IMR-90 (cell line): ENCODE measurements at regions not wholly inside any gene's neighbourhood (a gene's known extent, or its start where the extent isn't known, plus 50 kb on each side); places are given as distances from the start of the nearest gene placed in this dataset.

Source experiments
- ATAC-seq: fragments of 200-7000 bp; cut with Tn5 transposase; 2 replicates; pipeline ENCODE4 v1.9.1; 2020; ENCODE audit warnings: low read depth, mild to moderate bottlenecking, moderate library complexity
- BruUV-seq: library from RNA; stranded (reverse); fragments of 400-500 nt; replicated peaks from 2 replicates; lab custom pipeline; 2021; lab: Mats Ljungman, UMichigan
- CTCF ChIA-PET: fragments of 300-600 bp; formaldehyde crosslinking; extraction: SDS; loops from one replicate; lab custom pipeline; 2021; ENCODE audit warnings: antibody characterized with exemption; lab: Yijun Ruan, JAX
- POLR2A ChIA-PET: fragments of 300-600 bp; sonication (Branson Sonifier 250); formaldehyde crosslinking; loops from one replicate; lab custom pipeline; 2022; ENCODE audit warnings: antibody characterized with exemption; ENCODE audit not compliant: unreplicated experiment; lab: Charles Lee
- DNase-seq: peaks from one replicate; pipeline ENCODE4 v3.0.0; 2013
- H2AFZ ChIP-seq: replicated peaks from 2 replicates; pipeline ENCODE3; 2013; ENCODE audit warnings: low read length, mild to moderate bottlenecking; ENCODE audit not compliant: poor library complexity
- H2AK5ac ChIP-seq: 2 replicates; pipeline ENCODE4 v1.6.1; 2013; ENCODE audit warnings: low read depth, low read length, inconsistent platforms
- H2AK9ac ChIP-seq: replicated peaks from 2 replicates; pipeline ENCODE3; 2013; ENCODE audit warnings: mild to moderate bottlenecking, low read depth, low read length, moderate library complexity; ENCODE audit not compliant: poor library complexity
- H2BK120ac ChIP-seq: 2 replicates; pipeline ENCODE4 v1.6.1; 2013; ENCODE audit warnings: low read depth, low read length, inconsistent platforms
- H2BK15ac ChIP-seq: 3 replicates; pipeline ENCODE4 v1.6.1; 2013; ENCODE audit warnings: low read depth, low read length, inconsistent platforms
- H2BK20ac ChIP-seq: 2 replicates; pipeline ENCODE4 v1.6.1; 2013; ENCODE audit warnings: low read depth, mild to moderate bottlenecking, inconsistent platforms, low read length, moderate library complexity
- H2BK5ac ChIP-seq: 2 replicates; pipeline ENCODE4 v1.6.1; 2013; ENCODE audit warnings: mild to moderate bottlenecking, low read depth, low read length, inconsistent platforms; ENCODE audit not compliant: poor library complexity, severe bottlenecking
- H3K14ac ChIP-seq: replicated peaks from 2 replicates; pipeline ENCODE4 v1.6.1; 2013; ENCODE audit warnings: low read depth, low read length, inconsistent platforms
- H3K18ac ChIP-seq: 2 replicates; pipeline ENCODE4 v1.6.1; 2013; ENCODE audit warnings: low read depth, low read length, control low read depth
- H3K23ac ChIP-seq: 2 replicates; pipeline ENCODE4 v1.6.1; 2013; ENCODE audit warnings: low read depth, low read length, inconsistent platforms
- H3K27ac ChIP-seq: 2 replicates; pipeline ENCODE4 v1.5.1; 2013; ENCODE audit warnings: mild to moderate bottlenecking, control low read depth, low read length; ENCODE audit not compliant: insufficient read depth
- H3K27me3 ChIP-seq: 2 replicates; pipeline ENCODE4 v1.6.1; 2013; ENCODE audit warnings: low read length; ENCODE audit not compliant: control insufficient read depth, insufficient read depth
- H3K36me3 ChIP-seq: 2 replicates; pipeline ENCODE4 v1.6.1; 2013; ENCODE audit warnings: low read length, mixed read lengths; ENCODE audit not compliant: control insufficient read depth, insufficient read depth
- H3K4ac ChIP-seq: 2 replicates; pipeline ENCODE4 v1.6.1; 2013; ENCODE audit warnings: low read depth, low read length, inconsistent platforms
- H3K4me1 ChIP-seq: 2 replicates; pipeline ENCODE4 v1.6.1; 2013; ENCODE audit warnings: low read length, mixed read lengths; ENCODE audit not compliant: control insufficient read depth, insufficient read depth
- H3K4me2 ChIP-seq: 2 replicates; pipeline ENCODE4 v1.6.1; 2013; ENCODE audit warnings: low read depth, mild to moderate bottlenecking, control low read depth, low read length, moderate library complexity
- H3K4me3 ChIP-seq: 2 replicates; pipeline ENCODE4 v1.5.1; 2013; ENCODE audit warnings: low read depth, mild to moderate bottlenecking, control low read depth, low read length, moderate library complexity; ENCODE audit not compliant: insufficient read depth
- H3K56ac ChIP-seq: 2 replicates; pipeline ENCODE4 v1.6.1; 2013; ENCODE audit warnings: low read length, inconsistent platforms; ENCODE audit not compliant: insufficient read depth; ENCODE audit errors: extremely low read depth
- H3K79me1 ChIP-seq, 2 experiments: 2 replicates each; pipeline ENCODE4 v1.6.1; 2013; ENCODE audit warnings: low read length in 2 of 2, inconsistent platforms in 1 of 2, low read depth in 1 of 2
- H3K9ac ChIP-seq: 2 replicates; pipeline ENCODE4 v1.6.1; 2013; ENCODE audit warnings: low read depth, low read length, control low read depth
- H3K9me1 ChIP-seq: 2 replicates; pipeline ENCODE4 v1.6.1; 2013; ENCODE audit warnings: low read length, inconsistent platforms; ENCODE audit not compliant: insufficient read depth
- H3K9me3 ChIP-seq: 2 replicates; pipeline ENCODE4 v1.6.1; 2013; ENCODE audit warnings: low read length; ENCODE audit not compliant: control insufficient read depth, insufficient read depth
- H4K20me1 ChIP-seq: 2 replicates; pipeline ENCODE4 v1.6.1; 2013; ENCODE audit warnings: low read length, inconsistent platforms; ENCODE audit not compliant: insufficient read depth
- H4K5ac ChIP-seq: 2 replicates; pipeline ENCODE4 v1.6.1; 2013; ENCODE audit warnings: mild to moderate bottlenecking, low read depth, low read length, control low read depth
- H4K8ac ChIP-seq, 2 experiments: 2 replicates each; pipeline ENCODE4 v1.6.1; 2013; ENCODE audit warnings: low read depth in 2 of 2, low read length in 2 of 2, control low read depth in 1 of 2, inconsistent platforms in 1 of 2
- H4K91ac ChIP-seq: 2 replicates; pipeline ENCODE4 v1.6.1; 2013; ENCODE audit warnings: low read depth, low read length, inconsistent platforms; ENCODE audit not compliant: insufficient read depth
- BHLHE40 ChIP-seq: fragments of 150-350 bp; IDR thresholded peaks from 2 replicates; pipeline ENCODE4 v1.6.1; 2016; ENCODE audit warnings: mild to moderate bottlenecking, low read depth, low read length
- CEBPB ChIP-seq: IDR thresholded peaks from 2 replicates; pipeline ENCODE4 v1.6.1; 2012; ENCODE audit warnings: low read depth, low read length, improper control_type of control experiment
- CHD1 ChIP-seq: IDR thresholded peaks from 2 replicates; pipeline ENCODE4 v1.6.1; 2012; ENCODE audit warnings: low read depth, low read length, improper control_type of control experiment
- CTCF ChIP-seq: conservative IDR thresholded peaks from 2 replicates; pipeline ENCODE4 v1.5.1; 2012; ENCODE audit warnings: mild to moderate bottlenecking, low read depth, low read length, improper control_type of control experiment
- ELK1 ChIP-seq: fragments of 150-350 bp; IDR thresholded peaks from 2 replicates; pipeline ENCODE4 v1.6.1; 2016; ENCODE audit warnings: low read depth, mild to moderate bottlenecking, low read length, moderate library complexity, borderline replicate concordance
- FOS ChIP-seq: fragments of 150-350 bp; IDR thresholded peaks from 2 replicates; pipeline ENCODE4 v1.6.1; 2016; ENCODE audit warnings: low read depth, low read length
- MAFK ChIP-seq: IDR thresholded peaks from 2 replicates; pipeline ENCODE4 v1.6.1; 2012; ENCODE audit warnings: low read depth, low read length, improper control_type of control experiment
- MAZ ChIP-seq: IDR thresholded peaks from 2 replicates; pipeline ENCODE4 v1.6.1; 2012; ENCODE audit warnings: low read depth, mild to moderate bottlenecking, low read length, improper control_type of control experiment, moderate library complexity, borderline replicate concordance
- MXI1 ChIP-seq: IDR thresholded peaks from 2 replicates; pipeline ENCODE4 v1.6.1; 2012; ENCODE audit warnings: low read depth, mild to moderate bottlenecking, low read length, moderate library complexity, borderline replicate concordance
- NFE2L2 ChIP-seq: fragments of 150-350 bp; IDR thresholded peaks from 2 replicates; pipeline ENCODE4 v1.6.1; 2016; ENCODE audit warnings: low read depth, mild to moderate bottlenecking, low read length
- POLR2A ChIP-seq: IDR thresholded peaks from 2 replicates; pipeline ENCODE4 v1.6.1; 2012; ENCODE audit warnings: mild to moderate bottlenecking, low read depth, low read length
- RAD21 ChIP-seq: IDR thresholded peaks from 2 replicates; pipeline ENCODE4 v1.6.1; 2012; ENCODE audit warnings: low read length, improper control_type of control experiment
- RCOR1 ChIP-seq: IDR thresholded peaks from 2 replicates; pipeline ENCODE4 v1.6.1; 2012; ENCODE audit warnings: mild to moderate bottlenecking, low read length, improper control_type of control experiment; ENCODE audit not compliant: insufficient replicate concordance
- RFX5 ChIP-seq: IDR thresholded peaks from 2 replicates; pipeline ENCODE4 v1.8.0; 2012; ENCODE audit warnings: low read depth, mild to moderate bottlenecking, low read length, moderate library complexity
- SMC3 ChIP-seq: fragments of 150-350 bp; IDR thresholded peaks from 2 replicates; pipeline ENCODE4 v1.6.1; 2016; ENCODE audit warnings: low read depth, mild to moderate bottlenecking, antibody characterized with exemption, low read length, moderate library complexity
- USF2 ChIP-seq: fragments of 150-350 bp; IDR thresholded peaks from 2 replicates; pipeline ENCODE4 v1.6.1; 2017; ENCODE audit warnings: mild to moderate bottlenecking, antibody characterized with exemption, low read length, low read depth
- WGBS, 2 experiments: methylation state at CpG; one replicate each; pipeline versions ENCODE4 v1.1.5 to v1.1.7; 2013; ENCODE audit warnings: missing lambda C conversion rate in 2 of 2; ENCODE audit not compliant: insufficient read length in 1 of 2; ENCODE audit errors: extremely low coverage in 2 of 2; 5-methylcytosine and 5-hydroxymethylcytosine counted together
- dilution Hi-C: fragments of 300-500 bp; cut with HindIII; formaldehyde crosslinking; loops from one replicate; pipeline ENCODE4 v1.14.3; 2018; ENCODE audit warnings: low sequenced_read_pairs; ENCODE audit not compliant: unreplicated experiment
- in situ Hi-C: fragments of 300-500 bp; cut with MboI; formaldehyde crosslinking; loops from 3 replicates; pipeline ENCODE4 v1.14.3; 2019; ENCODE audit warnings: low sequenced_read_pairs, inconsistent platforms, mixed read lengths
- intact Hi-C: fragments of 100-400 bp; cut with micrococcal nuclease; formaldehyde crosslinking; loops from 2 replicates; pipeline ENCODE4 v1.10.0; 2022

- in situ Hi-C loops (no loop called here), dilution Hi-C loops (no loop called here), intact Hi-C loops (no loop called here)
- Histone ChIP-seq H3K9me1 (no peaks in the 10 kb centered on the region), H3K36me3 (no peaks in the 10 kb centered on the region), H2BK120ac (no peak overlapping the region), H3K14ac (no peak overlapping the region), H4K91ac (no peak overlapping the region), H3K27ac (no peak overlapping the region), H2BK15ac (no peak overlapping the region), H2AK5ac (no peak overlapping the region), H2BK20ac (no peak overlapping the region), H3K4me2 (no peak overlapping the region), H3K4ac (no peak overlapping the region), H3K18ac (no peak overlapping the region), H3K4me1 (no peaks in the 10 kb centered on the region), H3K56ac (no peak overlapping the region), H3K27me3 (peaks cover 50% of the 10 kb centered on the region), H2AK9ac (no peak overlapping the region), H3K4me3 (no peak overlapping the region), H3K79me1 (no peaks in the 10 kb centered on the region), H2BK5ac (no peak overlapping the region), H4K20me1 (no peaks in the 10 kb centered on the region), H2AFZ (no peak overlapping the region), H3K23ac (no peak overlapping the region), H4K5ac (no peak overlapping the region), H3K9ac (no peak overlapping the region), H3K9me3 (no peaks in the 10 kb centered on the region), H4K8ac (no peak overlapping the region)
- no TSS peak for BruUV-seq
- TF ChIP-seq MXI1 (no peak), MAFK (no peak), NFE2L2 (no peak), MAZ (no peak), FOS (no peak), RAD21 (no peak), ELK1 (no peak), POLR2A (no peak), SMC3 (no peak), USF2 (no peak), CHD1 (no peak), BHLHE40 (no peak), CEBPB (no peak), RCOR1 (no peak), RFX5 (no peak), CTCF (no peak)
- POLR2A ChIA-PET, result no interaction called here
- CTCF ChIA-PET, result no interaction called here
- DNase-seq (no peak), ATAC-seq (no peak)
- 20% methylated on average over 1 of the region's 4 CpGs; no CpG with 5 or more reads in 1 of the 2 experiments for WGBS, 2 experiments
Measured at GRCh38 chr11:11065396-11065795, 207.5 kb upstream of the ZBED5 start.
